ENCODE measurements at regions not wholly inside any gene's neighbourhood (a gene's known extent, or its start where the extent isn't known, plus 50 kb on each side); places are given as distances from the start of the nearest gene placed in this dataset.

DNA sequence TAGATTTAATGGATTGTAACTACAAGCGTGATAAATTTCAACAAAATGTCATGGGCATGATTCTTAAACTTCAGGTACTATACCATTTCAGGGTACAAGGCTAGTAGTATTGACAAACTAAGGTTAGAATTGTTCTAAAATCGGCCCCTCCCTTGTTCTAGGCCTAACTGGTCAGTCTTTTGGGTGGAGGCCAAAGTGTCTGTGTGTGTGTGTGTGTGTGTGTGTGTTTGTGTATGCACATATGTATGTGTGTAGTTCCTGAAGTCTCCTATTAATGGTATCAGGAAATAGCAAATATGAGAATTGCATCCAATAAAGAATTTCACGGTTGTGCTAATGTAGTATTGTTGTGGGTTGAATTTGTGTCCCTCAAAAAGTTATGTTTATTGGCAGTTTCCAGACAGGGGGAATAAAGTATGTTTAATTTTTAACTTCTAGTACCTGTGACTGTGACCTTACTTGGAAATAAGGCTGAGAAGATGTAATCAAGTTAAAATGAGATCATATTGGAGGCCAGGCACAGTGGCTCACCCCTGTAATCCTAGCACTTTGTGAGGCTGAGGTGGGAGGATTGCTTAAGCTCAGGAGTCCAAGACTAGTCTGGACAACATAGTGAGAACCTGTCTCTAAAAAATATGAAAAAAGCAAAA lies 119.2 kb downstream of the KLF5 start:
- no peak for TF ChIP-seq ZC3H10 (CRISPR knock-in tag; IDR thresholded peaks at IDR 0.05)
- no peak for TF ChIP-seq SNAI2 (CRISPR knock-in tag; IDR thresholded peaks at IDR 0.05)
- no peak for TF ChIP-seq BACH2 (CRISPR knock-in tag; IDR thresholded peaks at IDR 0.05; ENCODE audit: borderline replicate concordance)
- no peak for TF ChIP-seq CSDC2 (CRISPR knock-in tag; IDR thresholded peaks at IDR 0.05)
- TF ChIP-seq RARB (CRISPR knock-in tag; IDR thresholded peaks at IDR 0.05) = no peak
- TF ChIP-seq, protein P1, sequence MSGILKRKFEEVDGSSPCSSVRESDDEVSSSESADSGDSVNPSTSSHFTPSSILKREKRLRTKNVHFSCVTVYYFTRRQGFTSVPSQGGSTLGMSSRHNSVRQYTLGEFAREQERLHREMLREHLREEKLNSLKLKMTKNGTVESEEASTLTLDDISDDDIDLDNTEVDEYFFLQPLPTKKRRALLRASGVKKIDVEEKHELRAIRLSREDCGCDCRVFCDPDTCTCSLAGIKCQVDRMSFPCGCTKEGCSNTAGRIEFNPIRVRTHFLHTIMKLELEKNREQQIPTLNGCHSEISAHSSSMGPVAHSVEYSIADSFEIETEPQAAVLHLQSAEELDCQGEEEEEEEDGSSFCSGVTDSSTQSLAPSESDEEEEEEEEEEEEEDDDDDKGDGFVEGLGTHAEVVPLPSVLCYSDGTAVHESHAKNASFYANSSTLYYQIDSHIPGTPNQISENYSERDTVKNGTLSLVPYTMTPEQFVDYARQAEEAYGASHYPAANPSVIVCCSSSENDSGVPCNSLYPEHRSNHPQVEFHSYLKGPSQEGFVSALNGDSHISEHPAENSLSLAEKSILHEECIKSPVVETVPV (CRISPR knock-in tag; IDR thresholded peaks at IDR 0.05) = no peak
- TF ChIP-seq PPARA (CRISPR knock-in tag; IDR thresholded peaks at IDR 0.05; ENCODE audit: borderline replicate concordance) = no peak
- no peak for TF ChIP-seq ZNF8 (CRISPR knock-in tag; IDR thresholded peaks at IDR 0.05)
- TF ChIP-seq ISL1 (CRISPR knock-in tag; IDR thresholded peaks at IDR 0.05) = no peak
- ATAC-seq = no peak

GRCh38 chr13:73177017-73177416 lies 118.2 kb downstream of the KLF5 start:
- ATAC-seq = no peak
- no peak for TF ChIP-seq ZNF565 (CRISPR knock-in tag; conservative IDR thresholded peaks at IDR 0.05; ENCODE audit: low read depth)
- no peak for TF ChIP-seq ZNF8 (CRISPR knock-in tag; IDR thresholded peaks at IDR 0.05)
- no peak for TF ChIP-seq ZFP30 (CRISPR knock-in tag; IDR thresholded peaks at IDR 0.05)
- no peak for TF ChIP-seq PPARA (CRISPR knock-in tag; IDR thresholded peaks at IDR 0.05; ENCODE audit: borderline replicate concordance)
- TF ChIP-seq ZFP3 (CRISPR knock-in tag; IDR thresholded peaks at IDR 0.05) = no peak
- TF ChIP-seq GLIS3 (CRISPR knock-in tag; IDR thresholded peaks at IDR 0.05) = no peak
- TF ChIP-seq BACH2 (CRISPR knock-in tag; IDR thresholded peaks at IDR 0.05; ENCODE audit: borderline replicate concordance) = no peak
- no peak for TF ChIP-seq ZC3H10 (CRISPR knock-in tag; IDR thresholded peaks at IDR 0.05)
- TF ChIP-seq OSR1 (CRISPR knock-in tag; IDR thresholded peaks at IDR 0.05) = no peak
- TF ChIP-seq ISL1 (CRISPR knock-in tag; IDR thresholded peaks at IDR 0.05) = no peak
- TF ChIP-seq, protein P1 (CRISPR knock-in tag; IDR thresholded peaks at IDR 0.05) = no peak
- TF ChIP-seq PATZ1 (CRISPR knock-in tag; IDR thresholded peaks at IDR 0.05; ENCODE audit: borderline replicate concordance) = no peak
- no peak for TF ChIP-seq TCF4 (CRISPR knock-in tag; IDR thresholded peaks at IDR 0.05; ENCODE audit: borderline replicate concordance)
- no peak for TF ChIP-seq CSDC2 (CRISPR knock-in tag; IDR thresholded peaks at IDR 0.05)

DNA sequence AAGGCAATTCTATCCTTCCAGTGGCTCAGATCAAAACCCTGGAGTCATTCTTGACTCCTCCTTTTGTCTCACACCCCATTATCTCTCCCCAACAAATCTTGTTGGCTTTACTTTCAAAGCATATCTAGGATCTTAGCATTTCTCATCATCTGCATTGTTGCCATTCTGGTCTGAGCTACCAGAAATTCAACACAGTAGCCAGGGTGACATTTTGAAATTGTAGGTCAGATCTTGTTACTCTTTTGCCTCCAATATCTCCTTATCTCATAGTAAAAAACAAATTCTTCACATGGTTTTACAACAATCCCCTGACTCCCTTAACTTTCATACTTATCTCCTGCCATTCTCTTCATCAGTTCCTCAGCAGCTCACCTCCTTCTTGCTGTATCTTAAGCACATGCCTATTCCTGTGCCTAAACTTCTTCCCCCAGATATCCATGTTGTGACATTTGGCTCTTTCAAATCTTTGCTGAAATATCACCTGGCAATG lies 115.8 kb downstream of the KLF5 start:
- no peak for ATAC-seq
- TF ChIP-seq ZNF70 (CRISPR knock-in tag; IDR thresholded peaks at IDR 0.05) (no peak), ESRRG (CRISPR knock-in tag; IDR thresholded peaks at IDR 0.05) (no peak), ZFP30 (CRISPR knock-in tag; IDR thresholded peaks at IDR 0.05) (no peak), SNAI2 (CRISPR knock-in tag; IDR thresholded peaks at IDR 0.05) (no peak), ZC3H10 (CRISPR knock-in tag; IDR thresholded peaks at IDR 0.05) (no peak), TOX (CRISPR knock-in tag; IDR thresholded peaks at IDR 0.05; ENCODE audit: borderline replicate concordance) (no peak), TCF4 (CRISPR knock-in tag; IDR thresholded peaks at IDR 0.05; ENCODE audit: borderline replicate concordance) (no peak), CSDC2 (CRISPR knock-in tag; IDR thresholded peaks at IDR 0.05) (no peak), TSHZ2 (CRISPR knock-in tag; IDR thresholded peaks at IDR 0.05) (no peak), RARB (CRISPR knock-in tag; IDR thresholded peaks at IDR 0.05) (no peak), ISL1 (CRISPR knock-in tag; IDR thresholded peaks at IDR 0.05) (no peak), ZFP3 (CRISPR knock-in tag; IDR thresholded peaks at IDR 0.05) (no peak), OSR1 (CRISPR knock-in tag; IDR thresholded peaks at IDR 0.05) (no peak), BACH2 (CRISPR knock-in tag; IDR thresholded peaks at IDR 0.05; ENCODE audit: borderline replicate concordance) (no peak), ARNTL (CRISPR knock-in tag; IDR thresholded peaks at IDR 0.05; ENCODE audit: borderline replicate concordance, low read depth) (no peak), PATZ1 (CRISPR knock-in tag; IDR thresholded peaks at IDR 0.05; ENCODE audit: borderline replicate concordance) (no peak), GLIS3 (CRISPR knock-in tag; IDR thresholded peaks at IDR 0.05) (no peak), POU6F1 (CRISPR knock-in tag; IDR thresholded peaks at IDR 0.05; ENCODE audit: borderline replicate concordance, low read depth) (no peak)
- TF ChIP-seq, protein P1 (CRISPR knock-in tag; IDR thresholded peaks at IDR 0.05) = no peak
